ENCODE measurements at regions not wholly inside any gene's neighbourhood (a gene's known extent, or its start where the extent isn't known, plus 50 kb on each side); places are given as distances from the start of the nearest gene placed in this dataset.

GRCh38 chr6:23175391-23175790, 606.0 kb downstream of the HDGFL1 start:
- TF ChIP-seq CTCF (IDR thresholded peaks at IDR 0.05) = no peak
- no peak for TF ChIP-seq POLR2A (IDR thresholded peaks at IDR 0.05)

Data from right lobe of liver (tissue), 4 donors.